ENCODE measurements at regions not wholly inside any gene's neighbourhood (a gene's known extent, or its start where the extent isn't known, plus 50 kb on each side); places are given as distances from the start of the nearest gene placed in this dataset.
"Not testable (repeated sequence)": the region's sequence is repeated elsewhere in the genome, so short reads cannot be mapped to it uniquely, and the experiment has no call there.

DNA sequence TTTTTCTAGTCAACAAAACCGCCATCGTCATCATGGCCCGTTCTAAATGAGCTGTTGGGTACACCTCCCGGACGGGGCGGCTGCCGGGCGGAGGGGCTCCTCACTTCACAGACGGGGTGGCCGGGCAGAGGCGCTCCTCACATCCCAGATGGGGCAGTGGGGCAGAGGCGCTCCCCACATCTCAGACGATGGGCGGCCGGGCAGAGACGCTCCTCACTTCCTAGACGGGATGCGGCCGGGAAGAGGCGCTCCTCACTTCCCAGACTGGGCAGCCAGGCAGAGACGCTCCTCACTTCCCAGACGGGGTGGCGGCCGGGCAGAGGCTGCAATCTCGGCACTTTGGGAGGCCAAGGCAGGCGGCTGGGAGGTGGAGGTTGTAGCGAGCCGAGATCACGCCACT lies 250.7 kb upstream of the CNTN5 start:
- H3K79me1 ChIP-seq (ENCODE audit: low read depth in 1 of 2, low read length in 2 of 2); H2AK9ac ChIP-seq (replicated peaks; ENCODE audit: low read depth, low read length, poor library complexity); H3K56ac ChIP-seq (ENCODE audit: extremely low read depth, insufficient read depth, low read length); CTCF ChIA-PET; H4K91ac ChIP-seq (ENCODE audit: insufficient read depth, low read depth, low read length); H2AK5ac ChIP-seq (ENCODE audit: low read depth, low read length); H3K27ac ChIP-seq (ENCODE audit: insufficient read depth, low read length); H3K9me3 ChIP-seq (ENCODE audit: control insufficient read depth, insufficient read depth, low read length); H3K4me3 ChIP-seq (ENCODE audit: insufficient read depth, low read depth, low read length); H3K4ac ChIP-seq (ENCODE audit: low read depth, low read length); H2BK5ac ChIP-seq (ENCODE audit: low read depth, low read length, poor library complexity, severe bottlenecking); H2AFZ ChIP-seq (replicated peaks; ENCODE audit: low read length, poor library complexity); H2BK20ac ChIP-seq (ENCODE audit: low read depth, low read length); H3K4me1 ChIP-seq (ENCODE audit: control insufficient read depth, insufficient read depth, low read length); DNase-seq; dilution Hi-C loops (cut with HindIII; ENCODE audit: low sequenced_read_pairs, unreplicated experiment); H4K5ac ChIP-seq (ENCODE audit: low read depth, low read length); BruUV-seq (replicated peaks); H3K23ac ChIP-seq (ENCODE audit: low read depth, low read length); H3K18ac ChIP-seq (ENCODE audit: low read depth, low read length); intact Hi-C loops (cut with micrococcal nuclease); H2BK15ac ChIP-seq (ENCODE audit: low read depth, low read length); ATAC-seq (ENCODE audit: low read depth); H2BK120ac ChIP-seq (ENCODE audit: low read depth, low read length); H3K27me3 ChIP-seq (ENCODE audit: control insufficient read depth, insufficient read depth, low read length); H3K14ac ChIP-seq (replicated peaks; ENCODE audit: low read depth, low read length); H3K9me1 ChIP-seq (ENCODE audit: insufficient read depth, low read length); H3K4me2 ChIP-seq (ENCODE audit: low read depth, low read length); H4K8ac ChIP-seq (ENCODE audit: low read depth in 2 of 2, low read length in 2 of 2); H3K36me3 ChIP-seq (ENCODE audit: control insufficient read depth, insufficient read depth, low read length); H4K20me1 ChIP-seq (ENCODE audit: insufficient read depth, low read length); H3K9ac ChIP-seq (ENCODE audit: low read depth, low read length); in situ Hi-C loops (cut with MboI; ENCODE audit: low sequenced_read_pairs): not testable (repeated sequence)
- WGBS, 2 experiments (ENCODE audit: extremely low coverage in 2 of 2, insufficient read length in 1 of 2): 90% methylated on average over 2 of the region's 29 CpGs; no CpG with 5 or more reads in 1 of the 2 experiments
- POLR2A ChIA-PET (ENCODE audit: unreplicated experiment): interaction anchor here (0.8 kb wide), 1 partner anchor 256 kb away, joined by 4 read pairs; no protein-coding TSS in a partner anchor

All from IMR-90 (cell line).